Mesodermal cell (in vitro differentiated cells): ENCODE measurements at regions not wholly inside any gene's neighbourhood (a gene's known extent, or its start where the extent isn't known, plus 50 kb on each side); places are given as distances from the start of the nearest gene placed in this dataset.

Experiments
- H3K27ac ChIP-seq: 2 replicates; pipeline ENCODE4 v1.7.0; 2013; ENCODE audit warnings: mild to moderate bottlenecking, low read depth, low read length, moderate library complexity; ENCODE audit not compliant: severe bottlenecking
- H3K36me3 ChIP-seq: 2 replicates; pipeline ENCODE4 v1.7.1; 2013; ENCODE audit warnings: mild to moderate bottlenecking, low read length, moderate library complexity; ENCODE audit not compliant: control insufficient read depth, insufficient read depth
- H3K4me1 ChIP-seq: one replicate; pipeline ENCODE4 v1.7.1; 2013; ENCODE audit warnings: mild to moderate bottlenecking, low read length; ENCODE audit not compliant: insufficient read depth, control insufficient read depth, poor library complexity, severe bottlenecking
- H3K4me3 ChIP-seq: 2 replicates; pipeline ENCODE4 v1.7.0; 2013; ENCODE audit warnings: low read length, control low read depth, mild to moderate bottlenecking; ENCODE audit not compliant: insufficient read depth, poor library complexity, severe bottlenecking; ENCODE audit errors: extremely low read depth
- H3K9me3 ChIP-seq: 2 replicates; pipeline ENCODE4 v1.7.1; 2013; ENCODE audit warnings: mild to moderate bottlenecking, low read length, moderate library complexity; ENCODE audit not compliant: control insufficient read depth
- WGBS, 2 experiments: methylation state at CpG; one replicate each; pipeline ENCODE4 v1.1.5; 2013; ENCODE audit warnings: missing lambda C conversion rate in 2 of 2; ENCODE audit not compliant: insufficient coverage in 2 of 2; 5-methylcytosine and 5-hydroxymethylcytosine counted together

GRCh38 chr5:29239606-29240005, 1953.9 kb upstream of the CDH6 start:
- WGBS, 2 experiments, result 100% methylated on average over 2 of the region's 4 CpGs; no CpG with 5 or more reads in 1 of the 2 experiments
- Histone ChIP-seq H3K9me3 (no peaks in the 10 kb centered on the region), H3K36me3 (no peaks in the 10 kb centered on the region), H3K27ac (no peak overlapping the region), H3K4me3 (no peak overlapping the region), H3K4me1 (no peaks in the 10 kb centered on the region)

GRCh38 chr5:29238115-29238514, 1955.4 kb upstream of the CDH6 start:
- no peaks in the 10 kb centered on the region for H3K9me3 ChIP-seq
- WGBS, 2 experiments, result no CpG with 5 or more reads among the region's 1 CpG

GRCh38 chr5:29231154-29231553, 1962.3 kb upstream of the CDH6 start:
- no CpG with 5 or more reads among the region's 1 CpG for WGBS, 2 experiments
- Histone ChIP-seq H3K36me3 (no peaks in the 10 kb centered on the region), H3K4me1 (no peaks in the 10 kb centered on the region), H3K4me3 (no peak overlapping the region), H3K27ac (no peak overlapping the region), H3K9me3 (no peaks in the 10 kb centered on the region)

More at GRCh38 chr5:29238115-29238514, 1955.4 kb upstream of the CDH6 start:
- Histone ChIP-seq H3K4me3 (no peak overlapping the region), H3K4me1 (no peaks in the 10 kb centered on the region), H3K27ac (no peak overlapping the region), H3K36me3 (no peaks in the 10 kb centered on the region)

GRCh38 chr5:29230591-29230990, 1962.9 kb upstream of the CDH6 start:
- H3K9me3 ChIP-seq, result no peaks in the 10 kb centered on the region
- no peaks in the 10 kb centered on the region for H3K4me1 ChIP-seq
- H3K4me3 ChIP-seq, result no peak overlapping the region
- 100% methylated on average over 1 of the region's 3 CpGs; no CpG with 5 or more reads in 1 of the 2 experiments for WGBS, 2 experiments
- H3K27ac ChIP-seq, result no peak overlapping the region
- H3K36me3 ChIP-seq, result no peaks in the 10 kb centered on the region

GRCh38 chr5:29229461-29229860, 1964.0 kb upstream of the CDH6 start:
- WGBS, 2 experiments, result no CpG with 5 or more reads among the region's 2 CpGs
- H3K36me3 ChIP-seq, result no peaks in the 10 kb centered on the region
- no peaks in the 10 kb centered on the region for H3K4me1 ChIP-seq
- no peak overlapping the region for H3K27ac ChIP-seq
- no peaks in the 10 kb centered on the region for H3K9me3 ChIP-seq
- H3K4me3 ChIP-seq, result no peak overlapping the region

DNA sequence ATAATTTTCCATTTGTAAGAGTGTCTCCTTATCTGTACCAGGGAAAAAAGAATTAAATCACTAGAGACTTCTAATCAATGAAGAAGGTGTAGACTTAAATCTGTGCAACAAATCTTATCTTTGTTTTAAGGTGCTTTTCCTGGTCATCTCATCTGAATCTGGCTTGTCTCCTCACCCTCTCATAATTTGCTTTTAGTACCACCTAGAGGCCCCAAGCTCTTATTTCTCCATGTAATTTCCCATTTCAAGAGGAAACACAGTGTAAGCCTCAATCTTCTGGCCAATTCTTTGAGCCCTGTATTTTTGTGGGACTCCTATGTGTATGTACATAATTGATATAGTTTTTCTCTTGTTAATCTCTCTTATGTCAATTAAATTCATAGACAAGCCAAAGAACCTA, 1975.3 kb upstream of the CDH6 start:
- H3K36me3 ChIP-seq, result no peaks in the 10 kb centered on the region
- H3K4me3 ChIP-seq, result no peak overlapping the region
- no peak overlapping the region for H3K27ac ChIP-seq
- no peaks in the 10 kb centered on the region for H3K9me3 ChIP-seq
- no peaks in the 10 kb centered on the region for H3K4me1 ChIP-seq

DNA sequence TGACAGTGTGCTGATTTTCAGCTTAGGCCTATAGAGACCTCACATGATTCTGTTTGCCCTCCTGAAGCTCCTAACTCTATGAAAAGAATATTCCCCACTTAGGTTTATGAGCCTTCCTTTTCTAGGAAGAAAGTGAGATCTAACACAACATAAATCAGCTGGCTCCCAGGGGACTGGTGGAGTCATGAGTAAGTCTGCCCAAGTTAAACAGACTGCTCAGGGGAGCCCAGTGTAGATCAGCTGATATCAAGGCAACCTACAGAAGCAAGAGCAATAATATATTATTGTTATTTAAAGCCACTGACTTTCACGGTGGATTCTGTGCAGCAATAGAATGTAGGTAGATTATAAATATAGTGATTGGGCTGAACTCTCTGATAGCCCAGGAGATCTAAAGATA, 1978.6 kb upstream of the CDH6 start:
- H3K4me1 ChIP-seq, result no peaks in the 10 kb centered on the region
- WGBS, 2 experiments, result no CpG with 5 or more reads among the region's 1 CpG
- H3K9me3 ChIP-seq, result no peaks in the 10 kb centered on the region
- no peaks in the 10 kb centered on the region for H3K36me3 ChIP-seq
- no peak overlapping the region for H3K4me3 ChIP-seq
- no peak overlapping the region for H3K27ac ChIP-seq

- Histone ChIP-seq H3K9me3 (no peaks in the 10 kb centered on the region), H3K4me3 (no peak overlapping the region), H3K4me1 (no peaks in the 10 kb centered on the region), H3K27ac (no peak overlapping the region), H3K36me3 (no peaks in the 10 kb centered on the region)
- 90 to 100% methylated on average over 1 to 3 of the region's 3 CpGs for WGBS, 2 experiments
Observed at GRCh38 chr5:29213475-29213874, 1980.0 kb upstream of the CDH6 start.

DNA sequence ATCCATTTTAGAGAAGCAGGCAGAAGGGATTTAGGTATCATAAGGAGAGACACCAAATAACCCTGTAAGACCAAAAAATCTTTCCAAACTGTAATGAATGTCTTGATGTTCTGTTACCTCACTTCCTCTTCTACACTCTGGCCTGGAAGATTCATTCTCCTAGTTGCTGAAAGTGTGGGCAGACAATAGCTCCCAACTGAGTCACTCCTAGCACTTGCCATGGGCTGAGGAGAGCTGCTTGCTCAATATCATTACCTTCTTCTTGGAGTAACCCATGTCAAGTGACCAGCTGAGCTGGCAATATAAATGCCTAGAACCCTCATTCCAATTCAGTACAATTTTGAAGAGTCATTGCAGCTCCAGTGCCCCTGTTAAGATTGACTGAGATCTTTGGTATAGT, 1985.5 kb upstream of the CDH6 start:
- H3K27ac ChIP-seq, result no peak overlapping the region
- no peaks in the 10 kb centered on the region for H3K9me3 ChIP-seq
- H3K36me3 ChIP-seq, result no peaks in the 10 kb centered on the region
- H3K4me1 ChIP-seq, result no peaks in the 10 kb centered on the region
- H3K4me3 ChIP-seq, result no peak overlapping the region

- peaks cover 3% of the 10 kb centered on the region for H3K4me1 ChIP-seq
Observed at GRCh38 chr5:29203049-29203448, 1990.4 kb upstream of the CDH6 start.

GRCh38 chr5:29197631-29198454, 1995.6 kb upstream of the CDH6 start:
- Histone ChIP-seq H3K4me3 (no peak overlapping the region), H3K9me3 (no peaks in the 10 kb centered on the region), H3K4me1 (peaks cover 10% of the 10 kb centered on the region), H3K27ac (no peak overlapping the region), H3K36me3 (no peaks in the 10 kb centered on the region)
- no CpG with 5 or more reads among the region's 2 CpGs for WGBS, 2 experiments

More at GRCh38 chr5:29203049-29203448, 1990.4 kb upstream of the CDH6 start:
- Histone ChIP-seq H3K9me3 (no peaks in the 10 kb centered on the region), H3K4me3 (no peak overlapping the region), H3K27ac (no peak overlapping the region), H3K36me3 (no peaks in the 10 kb centered on the region)
